ENCODE measurements at regions not wholly inside any gene's neighbourhood (a gene's known extent, or its start where the extent isn't known, plus 50 kb on each side); places are given as distances from the start of the nearest gene placed in this dataset.
A peak's percentile ranks its signal among the peaks of the same experiment; 100 is the strongest.

- peaks cover 1% of the 10 kb centered on the region for H3K27me3 Mint-ChIP-seq (ENCODE audit: unreplicated experiment)
- no peak overlapping the region for H3K4me3 Mint-ChIP-seq (ENCODE audit: unreplicated experiment)
- no peak overlapping the region for H3K27ac Mint-ChIP-seq (ENCODE audit: unreplicated experiment)
- DNase-seq = no peak
- TF ChIP-seq CTCF (IDR thresholded peaks at IDR 0.05; ENCODE audit: partially characterized antibody, unreplicated experiment) = no peak
- no peaks in the 10 kb centered on the region for H3K9me3 Mint-ChIP-seq (ENCODE audit: unreplicated experiment)
- H3K36me3 Mint-ChIP-seq (ENCODE audit: unreplicated experiment) = no peaks in the 10 kb centered on the region
- no peaks in the 10 kb centered on the region for H3K4me1 Mint-ChIP-seq (ENCODE audit: low read depth, unreplicated experiment)
Measured at GRCh38 chr18:43570593-43570992, 293.3 kb upstream of the SYT4 start.

GRCh38 chr18:43571078-43571689 lies 293.9 kb upstream of the SYT4 start:
- Mint-ChIP-seq H3K27me3 (ENCODE audit: unreplicated experiment) (peaks cover 1% of the 10 kb centered on the region), H3K36me3 (ENCODE audit: unreplicated experiment) (no peaks in the 10 kb centered on the region), H3K4me1 (ENCODE audit: low read depth, unreplicated experiment) (no peaks in the 10 kb centered on the region), H3K27ac (ENCODE audit: unreplicated experiment) (no peak overlapping the region), H3K9me3 (ENCODE audit: unreplicated experiment) (no peaks in the 10 kb centered on the region), H3K4me3 (ENCODE audit: unreplicated experiment) (no peak overlapping the region)
- no peak for DNase-seq
- peak; percentile 90 for TF ChIP-seq CTCF (IDR thresholded peaks at IDR 0.05; ENCODE audit: partially characterized antibody, unreplicated experiment)

- Mint-ChIP-seq H3K27me3 (ENCODE audit: unreplicated experiment) (peaks cover 1% of the 10 kb centered on the region), H3K4me1 (ENCODE audit: low read depth, unreplicated experiment) (no peaks in the 10 kb centered on the region), H3K36me3 (ENCODE audit: unreplicated experiment) (no peaks in the 10 kb centered on the region), H3K4me3 (ENCODE audit: unreplicated experiment) (no peak overlapping the region), H3K9me3 (ENCODE audit: unreplicated experiment) (no peaks in the 10 kb centered on the region), H3K27ac (ENCODE audit: unreplicated experiment) (no peak overlapping the region)
- TF ChIP-seq CTCF (IDR thresholded peaks at IDR 0.05; ENCODE audit: partially characterized antibody, unreplicated experiment) = no peak
- DNase-seq = no peak
Measured at GRCh38 chr18:43572163-43572562, 294.9 kb upstream of the SYT4 start.

GRCh38 chr18:43574974-43575373 lies 297.7 kb upstream of the SYT4 start:
- no peak for DNase-seq
- Mint-ChIP-seq H3K36me3 (ENCODE audit: unreplicated experiment) (no peaks in the 10 kb centered on the region), H3K4me1 (ENCODE audit: low read depth, unreplicated experiment) (peaks cover 3% of the 10 kb centered on the region), H3K27ac (ENCODE audit: unreplicated experiment) (no peak overlapping the region), H3K4me3 (ENCODE audit: unreplicated experiment) (no peak overlapping the region), H3K27me3 (ENCODE audit: unreplicated experiment) (peaks cover 1% of the 10 kb centered on the region), H3K9me3 (ENCODE audit: unreplicated experiment) (no peaks in the 10 kb centered on the region)
- TF ChIP-seq CTCF (IDR thresholded peaks at IDR 0.05; ENCODE audit: partially characterized antibody, unreplicated experiment) = no peak

GRCh38 chr18:43578211-43578610 lies 300.9 kb upstream of the SYT4 start:
- Mint-ChIP-seq H3K27ac (ENCODE audit: unreplicated experiment) (no peak overlapping the region), H3K36me3 (ENCODE audit: unreplicated experiment) (no peaks in the 10 kb centered on the region), H3K9me3 (ENCODE audit: unreplicated experiment) (no peaks in the 10 kb centered on the region), H3K27me3 (ENCODE audit: unreplicated experiment) (peaks cover 1% of the 10 kb centered on the region), H3K4me1 (ENCODE audit: low read depth, unreplicated experiment) (peaks cover 3% of the 10 kb centered on the region), H3K4me3 (ENCODE audit: unreplicated experiment) (no peak overlapping the region)
- no peak for DNase-seq
- no peak for TF ChIP-seq CTCF (IDR thresholded peaks at IDR 0.05; ENCODE audit: partially characterized antibody, unreplicated experiment)

All from glutamatergic neuron (in vitro differentiated cells).